GM19468 (cell line): ENCODE measurements at regions not wholly inside any gene's neighbourhood (a gene's known extent, or its start where the extent isn't known, plus 50 kb on each side); places are given as distances from the start of the nearest gene placed in this dataset.
"Not testable (repeated sequence)": the region's sequence is repeated elsewhere in the genome, so short reads cannot be mapped to it uniquely, and the experiment has no call there.

Source experiments
- ATAC-seq: cut with Tn5 transposase; IDR thresholded peaks from one replicate; pipeline ENCODE4 v1.9.1; 2021; ENCODE audit warnings: mild to moderate bottlenecking, moderate library complexity, moderate number of reproducible peaks; ENCODE audit not compliant: unreplicated experiment; ENCODE audit errors: extremely low read depth

- ATAC-seq: no peak
Measured at GRCh38 chr15:95635666-95636065, 694.8 kb upstream of the NR2F2 start.

GRCh38 chr15:95636107-95636506, 694.4 kb upstream of the NR2F2 start:
- no peak for ATAC-seq

DNA sequence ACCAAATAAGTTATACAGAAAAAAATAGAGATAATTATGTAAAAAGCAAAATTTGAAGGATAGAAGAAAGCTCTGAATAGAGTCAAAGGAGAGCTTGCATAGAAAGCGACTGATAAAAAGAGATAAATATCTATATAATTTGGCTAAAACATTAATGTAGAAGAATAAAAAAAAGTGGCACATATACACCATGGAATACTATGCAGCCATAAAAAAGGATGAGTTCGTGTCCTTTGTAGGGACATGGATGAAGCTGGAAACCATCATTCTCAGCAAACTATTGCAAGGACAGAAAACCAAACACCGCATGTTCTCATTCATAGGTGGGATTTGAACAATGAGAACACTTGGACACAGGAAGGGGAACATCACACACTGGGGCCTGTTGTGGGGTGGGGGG, 693.3 kb upstream of the NR2F2 start:
- not testable (repeated sequence) for ATAC-seq

GRCh38 chr15:95639208-95639607, 691.3 kb upstream of the NR2F2 start:
- ATAC-seq: no peak

DNA sequence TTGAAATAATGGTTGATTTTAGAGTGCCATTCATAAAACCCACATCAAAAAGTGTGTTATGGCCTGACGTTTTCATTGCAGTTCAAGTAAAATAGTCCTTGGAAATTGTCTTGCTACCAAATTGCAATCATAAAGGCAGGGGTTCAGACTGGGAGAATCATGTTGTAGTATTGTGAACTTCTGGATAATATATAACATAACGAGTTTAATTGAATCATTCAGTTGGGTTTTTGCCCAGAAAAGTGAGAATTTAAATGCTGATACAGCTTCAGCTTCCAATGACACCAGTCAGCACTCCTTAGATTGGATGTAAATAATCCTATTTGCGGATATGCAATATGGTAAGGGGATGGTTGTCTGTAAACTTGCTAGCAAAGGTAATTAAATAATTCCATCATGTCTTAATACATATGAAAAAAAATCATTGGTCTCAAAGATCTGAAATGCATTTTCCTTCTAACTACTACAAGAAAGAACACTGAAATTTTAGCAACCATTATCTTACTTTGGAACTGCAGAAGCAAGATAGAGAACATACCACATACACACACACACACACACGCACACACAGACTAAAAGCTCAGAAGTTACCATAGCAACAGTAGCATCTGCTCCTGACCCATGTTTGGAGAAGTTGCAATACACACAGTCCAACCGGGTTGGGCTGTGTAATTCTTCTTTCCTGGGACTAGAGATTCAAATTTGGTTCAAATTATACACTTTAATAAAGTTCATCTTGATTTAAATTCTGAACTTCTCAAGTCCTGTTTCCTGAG, 686.2 kb upstream of the NR2F2 start:
- ATAC-seq: no peak

DNA sequence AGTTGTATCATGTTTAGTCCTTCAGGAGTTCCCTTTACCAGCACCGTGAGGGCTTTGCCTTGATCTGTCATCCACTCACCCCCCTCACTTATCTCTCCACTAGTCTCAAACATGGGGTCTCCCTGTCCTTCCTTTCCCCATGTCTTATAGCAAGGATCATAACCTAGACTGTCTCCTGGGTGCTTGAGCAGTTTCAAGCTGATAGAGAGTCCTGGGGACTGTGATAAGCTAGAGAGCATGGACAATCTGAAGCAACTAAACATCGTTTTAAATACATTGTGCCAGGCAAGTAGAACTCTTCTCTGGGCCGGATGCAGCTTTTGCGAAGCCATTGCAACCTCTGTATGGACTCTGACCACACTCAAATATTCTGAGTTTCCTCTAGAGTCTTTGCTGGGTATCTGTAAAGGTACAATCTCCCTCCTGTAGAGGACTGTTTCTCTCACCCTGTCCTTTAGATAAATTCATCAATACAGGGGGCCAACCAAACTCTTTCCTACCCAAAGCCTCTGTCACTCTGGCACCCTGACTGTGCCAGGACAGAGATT, 684.6 kb upstream of the NR2F2 start:
- ATAC-seq: no peak

- ATAC-seq: no peak
Measured at GRCh38 chr15:95646484-95647273, 683.8 kb upstream of the NR2F2 start.

GRCh38 chr15:95647531-95648277, 682.8 kb upstream of the NR2F2 start:
- ATAC-seq: no peak

- ATAC-seq: no peak
Measured at GRCh38 chr15:95653361-95653805, 677.1 kb upstream of the NR2F2 start.

DNA sequence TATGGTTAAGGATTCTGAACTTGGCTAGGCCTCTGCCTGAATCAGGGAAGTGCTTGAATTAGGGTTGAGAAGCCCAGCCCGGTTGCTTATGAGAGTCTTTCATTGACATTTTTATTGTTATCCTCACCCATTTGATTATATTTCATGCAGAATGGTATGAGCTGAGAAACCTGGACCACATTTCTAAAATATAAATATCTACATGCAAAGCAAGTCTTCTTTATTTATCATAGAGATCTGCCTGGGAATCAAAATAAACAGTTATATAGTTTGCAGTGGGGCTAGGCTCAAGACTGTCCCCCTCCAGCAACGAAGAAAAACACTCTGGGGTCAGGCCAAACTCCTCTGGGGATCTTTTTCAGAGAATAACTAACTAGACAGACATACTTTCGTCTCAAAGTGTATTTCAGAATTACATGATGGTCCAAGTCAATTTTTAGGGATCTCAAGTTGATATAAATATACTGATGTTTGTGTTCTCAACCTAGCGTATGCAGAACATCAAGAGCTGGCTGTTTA, 675.4 kb upstream of the NR2F2 start:
- no peak for ATAC-seq

GRCh38 chr15:95656595-95656994, 673.9 kb upstream of the NR2F2 start:
- no peak for ATAC-seq

DNA sequence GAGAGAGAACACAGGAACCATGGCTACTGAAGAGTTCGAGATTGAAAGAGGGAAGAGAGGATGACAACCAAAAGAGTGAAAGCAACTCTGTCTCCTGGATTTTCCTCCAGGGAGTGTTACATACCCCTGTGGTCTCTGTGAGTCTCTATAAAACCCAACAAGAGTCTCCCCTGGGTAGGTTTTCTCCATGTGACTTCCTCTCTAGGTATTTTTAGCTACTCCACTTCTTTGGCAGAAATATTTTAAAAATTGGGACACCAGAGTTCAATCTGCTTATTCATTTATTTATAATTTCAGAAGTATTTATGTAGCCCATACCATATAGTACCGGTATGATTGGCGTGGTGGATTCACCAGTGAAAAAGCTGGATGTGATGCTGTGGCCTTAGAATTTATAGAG, 671.7 kb upstream of the NR2F2 start:
- no peak for ATAC-seq

DNA sequence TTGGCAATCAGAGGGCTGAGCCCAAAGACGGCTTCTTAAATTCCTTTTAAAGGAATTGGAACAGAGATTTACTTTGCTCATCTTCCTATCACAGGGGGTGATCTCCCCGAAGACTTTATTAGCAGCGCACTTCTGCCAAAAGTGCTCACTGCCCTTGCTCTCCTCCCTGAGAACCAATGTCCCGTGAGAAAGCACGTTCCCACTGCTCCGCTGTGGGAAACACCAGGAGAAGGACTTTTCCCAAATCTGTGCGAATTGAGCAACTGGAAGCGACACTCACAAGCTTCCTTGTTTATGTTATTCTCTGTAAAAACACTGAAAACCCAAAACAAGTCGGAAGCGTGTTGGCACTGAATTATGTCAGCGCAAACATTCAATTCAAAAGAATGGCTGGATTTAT, 670.8 kb upstream of the NR2F2 start:
- ATAC-seq: no peak

DNA sequence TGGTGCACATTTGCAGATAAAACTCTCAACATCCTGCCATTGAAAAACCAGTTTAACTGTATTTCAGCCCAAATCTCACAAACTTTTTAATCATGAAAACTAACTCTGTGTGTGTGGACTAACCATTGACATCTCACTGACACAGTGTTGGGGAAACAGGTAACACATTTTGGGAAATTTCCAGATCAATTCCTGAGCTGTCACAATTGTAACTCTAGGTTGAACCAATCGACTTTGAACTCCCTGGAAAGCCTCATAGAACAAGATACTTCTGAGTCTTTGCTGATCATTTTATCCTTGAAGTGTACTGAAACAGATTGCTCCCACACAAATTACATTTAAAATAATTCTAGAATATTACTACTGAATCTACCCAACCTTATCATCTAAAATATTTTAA, 667.9 kb upstream of the NR2F2 start:
- ATAC-seq: no peak

DNA sequence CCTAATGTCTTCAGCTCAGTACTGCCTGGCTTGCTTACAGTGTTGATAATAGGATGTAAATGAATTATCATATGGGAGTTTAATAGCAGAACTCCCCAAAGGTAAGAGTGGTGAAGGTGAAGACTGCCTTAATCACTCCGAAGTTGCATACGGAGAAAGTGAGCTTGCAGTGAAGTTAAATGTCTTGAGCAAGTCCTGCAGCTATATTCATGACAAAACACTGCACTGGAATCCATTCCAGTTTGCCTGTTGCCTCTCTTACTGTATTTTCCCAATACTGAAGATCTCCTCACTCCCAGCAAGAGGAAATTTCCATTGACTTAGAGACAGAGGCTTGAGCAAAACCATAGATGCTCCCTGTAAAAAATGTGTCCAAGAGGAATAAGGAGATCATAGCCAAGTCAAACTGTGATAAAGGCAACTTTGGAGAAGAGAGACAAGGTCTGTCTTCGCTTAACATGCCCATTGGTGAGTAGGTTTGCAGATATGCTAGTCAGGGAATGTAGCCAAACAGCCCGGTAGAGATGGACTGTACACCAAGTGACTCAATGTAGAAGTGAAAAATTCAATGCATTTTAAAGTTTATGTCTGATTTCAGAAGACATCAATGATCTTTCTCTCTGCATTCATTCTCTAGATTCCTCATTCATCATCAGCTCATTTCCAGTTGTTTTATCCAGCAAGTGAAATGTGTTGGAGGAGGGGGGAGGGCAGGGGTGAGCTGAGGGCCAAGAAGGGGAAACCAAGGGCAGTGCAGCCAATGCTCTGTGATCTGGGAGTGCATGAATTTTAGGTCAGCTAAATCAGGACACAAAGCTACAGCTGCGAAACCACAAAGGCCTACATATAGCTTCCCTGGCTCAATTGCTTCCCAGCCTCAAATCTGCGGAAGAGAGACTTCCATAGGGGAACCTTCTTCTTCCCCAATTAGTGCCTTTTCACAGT, 667.1 kb upstream of the NR2F2 start:
- no peak for ATAC-seq

DNA sequence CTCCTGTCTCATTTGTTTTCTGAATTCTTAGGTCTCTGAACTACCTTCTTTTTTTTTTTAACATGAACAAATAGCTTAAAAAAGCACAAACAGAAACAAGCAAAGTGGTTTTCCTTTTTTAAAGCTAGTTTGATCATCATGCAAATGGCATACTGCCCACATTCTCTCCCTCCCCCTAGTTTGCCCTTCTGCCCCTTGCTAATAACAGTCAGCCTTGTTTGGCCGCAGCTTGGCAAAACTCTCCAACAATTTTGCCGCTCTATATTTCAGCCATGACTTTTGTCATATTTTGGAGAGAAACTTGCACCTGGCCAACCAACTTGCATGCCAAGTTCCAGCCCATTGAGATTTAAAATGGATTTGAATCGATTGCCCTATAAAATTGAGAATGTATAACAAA, 666.0 kb upstream of the NR2F2 start:
- no peak for ATAC-seq

GRCh38 chr15:95669146-95669922, 661.2 kb upstream of the NR2F2 start:
- no peak for ATAC-seq

DNA sequence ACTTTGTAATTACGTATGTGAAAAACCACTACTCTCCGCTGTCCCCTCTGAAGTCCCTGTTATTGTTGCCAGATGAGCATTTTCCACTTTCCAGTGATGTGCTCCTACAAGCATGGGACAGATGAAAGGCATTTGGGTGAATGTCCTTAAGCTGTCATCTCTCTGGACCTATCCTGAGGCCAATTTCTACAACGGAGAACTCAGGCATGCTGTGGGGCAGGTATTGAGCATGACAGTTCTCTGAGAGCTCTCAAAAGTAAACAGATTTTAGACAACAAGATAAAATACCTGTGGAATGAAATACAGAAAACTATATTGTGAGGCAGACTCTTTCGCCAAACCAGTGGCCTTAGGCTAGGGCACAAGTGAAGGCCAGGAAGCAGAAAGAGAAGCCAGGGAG, 656.5 kb upstream of the NR2F2 start:
- ATAC-seq: no peak

DNA sequence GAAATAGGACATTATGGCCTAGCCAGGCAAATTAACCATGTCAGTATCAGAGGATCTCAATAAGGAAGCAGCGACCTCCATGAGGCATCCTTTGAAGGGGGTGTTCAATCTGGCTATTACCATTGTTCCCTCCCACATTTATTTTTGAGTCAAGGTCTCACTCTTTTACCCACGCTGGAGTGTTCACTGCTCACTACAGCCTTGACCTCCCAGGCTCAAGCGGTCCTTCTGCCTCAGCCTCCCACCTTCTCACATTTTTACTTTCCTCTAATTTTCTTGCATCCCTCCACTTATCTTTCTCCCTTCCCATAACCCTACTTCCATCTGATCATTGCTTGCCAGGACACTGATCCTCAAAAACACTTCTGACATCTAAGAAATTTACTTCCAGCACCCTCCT, 654.0 kb upstream of the NR2F2 start:
- ATAC-seq: no peak
